ENCODE measurements at regions not wholly inside any gene's neighbourhood (a gene's known extent, or its start where the extent isn't known, plus 50 kb on each side); places are given as distances from the start of the nearest gene placed in this dataset.
"Not testable (repeated sequence)": the region's sequence is repeated elsewhere in the genome, so short reads cannot be mapped to it uniquely, and the experiment has no call there.

GRCh38 chr1:58968360-58968952, 184.6 kb upstream of the JUN start:
- no peak overlapping the region for H3K4me3 ChIP-seq (ENCODE audit: control insufficient read depth in 2 of 3, extremely low read depth in 1 of 3, insufficient read depth in 2 of 3, low read depth in 1 of 3, low read length in 3 of 3)
- TF ChIP-seq CTCF (optimal IDR thresholded peaks at IDR 0.05 in 1 of 3, IDR thresholded peaks at IDR 0.05 in 1 of 3, conservative IDR thresholded peaks at IDR 0.05 in 1 of 3; ENCODE audit: extremely low read depth in 1 of 3, insufficient read depth in 2 of 3, low read length in 3 of 3): no peak
- no peak overlapping the region for H3K9ac ChIP-seq (ENCODE audit: control insufficient read depth, extremely low read depth, insufficient read depth, low read length)
- dilution Hi-C loops (cut with MboI; ENCODE audit: extremely low pct_ligation_motif_present, low sequenced_read_pairs): no loop called here
- DNase-seq (ENCODE audit: low read depth, low spot score) (no peak), FAIRE-seq (no peak)
- no peaks in the 10 kb centered on the region for H3K9me3 ChIP-seq (ENCODE audit: control insufficient read depth, low read depth, low read length)
- no peaks in the 10 kb centered on the region for H4K20me1 ChIP-seq (ENCODE audit: control insufficient read depth, extremely low read depth, insufficient read depth, low read length)
- H3K36me3 ChIP-seq (ENCODE audit: control insufficient read depth in 2 of 2, extremely low read depth in 1 of 2, insufficient read depth in 2 of 2, low read length in 2 of 2): no peaks in the 10 kb centered on the region
- H3K27ac ChIP-seq (ENCODE audit: control insufficient read depth, insufficient read depth, low read length): no peak overlapping the region
- H3K4me2 ChIP-seq (ENCODE audit: control insufficient read depth, extremely low read depth, insufficient read depth, low read depth, low read length): no peak overlapping the region
- H3K4me1 ChIP-seq (ENCODE audit: control insufficient read depth, extremely low read depth, insufficient read depth, low read length): no peaks in the 10 kb centered on the region
- H3K27me3 ChIP-seq (ENCODE audit: control insufficient read depth, extremely low read depth, insufficient read depth, low read length): no peaks in the 10 kb centered on the region
- H3K79me2 ChIP-seq (ENCODE audit: control insufficient read depth, insufficient read depth, low read length): no peaks in the 10 kb centered on the region
- H2AFZ ChIP-seq (ENCODE audit: control insufficient read depth, low read length): peak overlapping the region; percentile 39
- H3K9me1 ChIP-seq (ENCODE audit: control insufficient read depth, extremely low read depth, insufficient read depth, low read length): no peaks in the 10 kb centered on the region

GRCh38 chr1:58969176-58969575, 185.3 kb upstream of the JUN start:
- H3K36me3 ChIP-seq (ENCODE audit: control insufficient read depth in 2 of 2, extremely low read depth in 1 of 2, insufficient read depth in 2 of 2, low read length in 2 of 2); H3K4me3 ChIP-seq (ENCODE audit: control insufficient read depth in 2 of 3, extremely low read depth in 1 of 3, insufficient read depth in 2 of 3, low read depth in 1 of 3, low read length in 3 of 3); H3K4me1 ChIP-seq (ENCODE audit: control insufficient read depth, extremely low read depth, insufficient read depth, low read length); H3K79me2 ChIP-seq (ENCODE audit: control insufficient read depth, insufficient read depth, low read length); H3K4me2 ChIP-seq (ENCODE audit: control insufficient read depth, extremely low read depth, insufficient read depth, low read depth, low read length); H3K27me3 ChIP-seq (ENCODE audit: control insufficient read depth, extremely low read depth, insufficient read depth, low read length); H3K27ac ChIP-seq (ENCODE audit: control insufficient read depth, insufficient read depth, low read length); H2AFZ ChIP-seq (ENCODE audit: control insufficient read depth, low read length); H3K9me3 ChIP-seq (ENCODE audit: control insufficient read depth, low read depth, low read length); H4K20me1 ChIP-seq (ENCODE audit: control insufficient read depth, extremely low read depth, insufficient read depth, low read length); DNase-seq (ENCODE audit: low read depth, low spot score); FAIRE-seq; H3K9ac ChIP-seq (ENCODE audit: control insufficient read depth, extremely low read depth, insufficient read depth, low read length); dilution Hi-C loops (cut with MboI; ENCODE audit: extremely low pct_ligation_motif_present, low sequenced_read_pairs); H3K9me1 ChIP-seq (ENCODE audit: control insufficient read depth, extremely low read depth, insufficient read depth, low read length): not testable (repeated sequence)

GRCh38 chr1:58971629-58972140, 187.8 kb upstream of the JUN start:
- Histone ChIP-seq H3K36me3 (ENCODE audit: control insufficient read depth in 2 of 2, extremely low read depth in 1 of 2, insufficient read depth in 2 of 2, low read length in 2 of 2) (no peaks in the 10 kb centered on the region), H3K4me3 (ENCODE audit: control insufficient read depth in 2 of 3, extremely low read depth in 1 of 3, insufficient read depth in 2 of 3, low read depth in 1 of 3, low read length in 3 of 3) (no peak overlapping the region), H3K9me3 (ENCODE audit: control insufficient read depth, low read depth, low read length) (no peaks in the 10 kb centered on the region), H3K4me1 (ENCODE audit: control insufficient read depth, extremely low read depth, insufficient read depth, low read length) (peaks cover 12% of the 10 kb centered on the region), H3K9ac (ENCODE audit: control insufficient read depth, extremely low read depth, insufficient read depth, low read length) (no peak overlapping the region), H3K9me1 (ENCODE audit: control insufficient read depth, extremely low read depth, insufficient read depth, low read length) (no peaks in the 10 kb centered on the region), H3K27me3 (ENCODE audit: control insufficient read depth, extremely low read depth, insufficient read depth, low read length) (no peaks in the 10 kb centered on the region), H4K20me1 (ENCODE audit: control insufficient read depth, extremely low read depth, insufficient read depth, low read length) (no peaks in the 10 kb centered on the region), H3K27ac (ENCODE audit: control insufficient read depth, insufficient read depth, low read length) (no peak overlapping the region), H3K79me2 (ENCODE audit: control insufficient read depth, insufficient read depth, low read length) (no peaks in the 10 kb centered on the region), H2AFZ (ENCODE audit: control insufficient read depth, low read length) (no peak overlapping the region), H3K4me2 (ENCODE audit: control insufficient read depth, extremely low read depth, insufficient read depth, low read depth, low read length) (no peak overlapping the region)
- dilution Hi-C loops (cut with MboI; ENCODE audit: extremely low pct_ligation_motif_present, low sequenced_read_pairs): no loop called here
- FAIRE-seq (no peak), DNase-seq (ENCODE audit: low read depth, low spot score) (no peak)
- TF ChIP-seq EZH2 (IDR thresholded peaks at IDR 0.05; ENCODE audit: low read length) (no peak), CTCF (optimal IDR thresholded peaks at IDR 0.05 in 1 of 3, IDR thresholded peaks at IDR 0.05 in 1 of 3, conservative IDR thresholded peaks at IDR 0.05 in 1 of 3; ENCODE audit: extremely low read depth in 1 of 3, insufficient read depth in 2 of 3, low read length in 3 of 3) (no peak)
